A673 (cell line): ENCODE measurements at regions not wholly inside any gene's neighbourhood (a gene's known extent, or its start where the extent isn't known, plus 50 kb on each side); places are given as distances from the start of the nearest gene placed in this dataset.

Experiments used
- BruUV-seq: library from RNA; stranded (reverse); fragments of 400-500 nt; replicated peaks from 2 replicates; lab custom pipeline; 2021; lab: Mats Ljungman, UMichigan
- CTCF ChIA-PET: fragments of 300-600 bp; sonication (Branson Sonifier 250); formaldehyde crosslinking; loops from one replicate; lab custom pipeline; 2022; ENCODE audit warnings: antibody characterized with exemption; lab: Charles Lee
- POLR2A ChIA-PET: fragments of 300-600 bp; sonication (Branson Sonifier 250); formaldehyde crosslinking; loops from one replicate; lab custom pipeline; 2022; ENCODE audit warnings: antibody characterized with exemption; ENCODE audit not compliant: low non-redundant PET; lab: Charles Lee
- DNase-seq: peaks from one replicate; pipeline ENCODE4 v3.0.0-alpha.2; 2015; ENCODE audit warnings: low spot score
- H3K27ac ChIP-seq: fragments of 200-600 bp; sonication (generic); 2 replicates; pipeline ENCODE4 v1.5.1; 2016; ENCODE audit warnings: mixed run types, low read depth, mild to moderate bottlenecking, mixed read lengths, antibody characterized with exemption, low read length; ENCODE audit not compliant: poor library complexity, severe bottlenecking
- H3K27me3 ChIP-seq: fragments of 200-600 bp; sonication (generic); replicated peaks from 2 replicates; pipeline ENCODE4 v1.6.1; 2017; ENCODE audit warnings: mixed run types, low read depth, mild to moderate bottlenecking, mixed read lengths, antibody characterized with exemption, low read length; ENCODE audit not compliant: insufficient read depth, poor library complexity
- H3K36me3 ChIP-seq: fragments of 200-600 bp; sonication (generic); 2 replicates; pipeline ENCODE4 v1.6.1; 2016; ENCODE audit warnings: mixed run types, mild to moderate bottlenecking, mixed read lengths, antibody characterized with exemption, low read length; ENCODE audit not compliant: insufficient read depth, poor library complexity, severe bottlenecking
- H3K4me1 ChIP-seq: fragments of 200-600 bp; sonication (generic); 2 replicates; pipeline ENCODE4 v1.6.1; 2017; ENCODE audit warnings: mixed run types, mild to moderate bottlenecking, mixed read lengths, antibody characterized with exemption, low read length; ENCODE audit not compliant: insufficient read depth, poor library complexity, severe bottlenecking
- H3K4me3 ChIP-seq: fragments of 200-600 bp; sonication (generic); 2 replicates; pipeline ENCODE4 v1.5.1; 2016; ENCODE audit warnings: low read depth, mixed run types, mild to moderate bottlenecking, mixed read lengths, low read length; ENCODE audit not compliant: poor library complexity, severe bottlenecking
- H3K9me3 ChIP-seq: fragments of 200-600 bp; sonication (generic); 2 replicates; pipeline ENCODE4 v1.6.1; 2016; ENCODE audit warnings: mixed run types, low read depth, mild to moderate bottlenecking, mixed read lengths, antibody characterized with exemption, low read length; ENCODE audit not compliant: poor library complexity, severe bottlenecking
- EZH2 ChIP-seq: fragments of 200-600 bp; sonication (generic); IDR thresholded peaks from 2 replicates; pipeline ENCODE4 v1.6.1; 2017; ENCODE audit warnings: borderline replicate concordance, low read depth, mild to moderate bottlenecking, mixed read lengths, antibody characterized with exemption, low read length; ENCODE audit not compliant: poor library complexity, severe bottlenecking
- intact Hi-C: fragments of 100-400 bp; cut with micrococcal nuclease; formaldehyde crosslinking; loops from one replicate; pipeline ENCODE4 v1.10.0; 2022; ENCODE audit not compliant: unreplicated experiment
- TF ChIP-seq, protein P1 (sequence below): fragments of 300-800, 200-600 bp; sonication (generic); conservative IDR thresholded peaks from 2 replicates; pipeline ENCODE4 v1.5.1; 2017; ENCODE audit warnings: low read depth, mild to moderate bottlenecking, antibody characterized with exemption, low read length, moderate library complexity, mixed read lengths

DNA sequence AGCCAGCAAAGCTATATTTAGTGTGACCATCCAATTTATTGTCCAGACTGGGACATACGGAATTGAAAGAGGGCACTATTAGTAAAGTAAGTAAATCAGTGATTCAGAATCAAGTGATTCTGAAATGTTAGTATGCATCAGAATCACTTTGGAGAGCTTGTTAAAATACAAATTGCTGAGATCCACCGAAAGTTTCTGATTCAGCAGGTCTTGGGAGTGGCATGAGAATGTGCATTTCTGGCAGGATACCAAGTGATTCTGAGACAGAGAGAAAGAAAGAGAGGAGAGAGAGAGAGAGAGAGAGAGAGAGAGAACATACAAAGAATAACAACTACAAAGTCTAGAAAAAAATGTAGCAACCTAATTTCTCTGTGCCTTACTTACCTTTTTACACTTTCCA lies 65.4 kb upstream of the ASTN2 start:
- no peaks in the 10 kb centered on the region for H3K36me3 ChIP-seq
- H3K4me1 ChIP-seq = no peaks in the 10 kb centered on the region
- CTCF ChIA-PET = no interaction called here
- no TSS peak for BruUV-seq
- no peak for DNase-seq
- no peak overlapping the region for H3K27ac ChIP-seq
- POLR2A ChIA-PET = no interaction called here
- intact Hi-C loops = no loop called here
- TF ChIP-seq, protein P1, sequence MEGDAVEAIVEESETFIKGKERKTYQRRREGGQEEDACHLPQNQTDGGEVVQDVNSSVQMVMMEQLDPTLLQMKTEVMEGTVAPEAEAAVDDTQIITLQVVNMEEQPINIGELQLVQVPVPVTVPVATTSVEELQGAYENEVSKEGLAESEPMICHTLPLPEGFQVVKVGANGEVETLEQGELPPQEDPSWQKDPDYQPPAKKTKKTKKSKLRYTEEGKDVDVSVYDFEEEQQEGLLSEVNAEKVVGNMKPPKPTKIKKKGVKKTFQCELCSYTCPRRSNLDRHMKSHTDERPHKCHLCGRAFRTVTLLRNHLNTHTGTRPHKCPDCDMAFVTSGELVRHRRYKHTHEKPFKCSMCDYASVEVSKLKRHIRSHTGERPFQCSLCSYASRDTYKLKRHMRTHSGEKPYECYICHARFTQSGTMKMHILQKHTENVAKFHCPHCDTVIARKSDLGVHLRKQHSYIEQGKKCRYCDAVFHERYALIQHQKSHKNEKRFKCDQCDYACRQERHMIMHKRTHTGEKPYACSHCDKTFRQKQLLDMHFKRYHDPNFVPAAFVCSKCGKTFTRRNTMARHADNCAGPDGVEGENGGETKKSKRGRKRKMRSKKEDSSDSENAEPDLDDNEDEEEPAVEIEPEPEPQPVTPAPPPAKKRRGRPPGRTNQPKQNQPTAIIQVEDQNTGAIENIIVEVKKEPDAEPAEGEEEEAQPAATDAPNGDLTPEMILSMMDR = no peak
- TF ChIP-seq EZH2 = no peak
- no peaks in the 10 kb centered on the region for H3K27me3 ChIP-seq
- H3K4me3 ChIP-seq = no peak overlapping the region
- H3K9me3 ChIP-seq = no peaks in the 10 kb centered on the region

DNA sequence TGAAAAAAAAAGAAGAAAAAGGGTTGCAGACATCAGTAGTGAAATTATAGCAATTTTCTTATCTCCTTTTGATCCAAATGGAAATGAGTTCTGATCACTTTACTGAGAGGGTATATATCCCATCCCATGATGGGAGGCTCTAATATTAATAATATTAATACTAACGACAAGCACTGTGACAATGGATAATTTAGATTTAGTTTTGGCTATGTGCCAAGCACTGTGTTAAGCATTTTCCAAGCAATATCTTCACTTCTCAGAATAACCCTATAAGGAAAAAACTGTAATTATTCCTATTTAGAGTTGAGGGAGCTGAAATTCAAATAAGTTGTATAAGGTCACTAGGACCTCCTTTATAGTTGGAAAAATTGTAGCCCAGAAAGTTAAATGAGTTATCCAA lies 58.4 kb upstream of the ASTN2 start:
- DNase-seq = no peak
- H3K27me3 ChIP-seq = peaks cover 3% of the 10 kb centered on the region
- H3K27ac ChIP-seq = no peak overlapping the region
- no peaks in the 10 kb centered on the region for H3K4me1 ChIP-seq
- no peak overlapping the region for H3K4me3 ChIP-seq
- no TSS peak for BruUV-seq
- CTCF ChIA-PET = no interaction called here
- H3K9me3 ChIP-seq = no peaks in the 10 kb centered on the region
- intact Hi-C loops = no loop called here
- POLR2A ChIA-PET = no interaction called here
- no peak for TF ChIP-seq EZH2
- TF ChIP-seq, protein P1 = no peak
- H3K36me3 ChIP-seq = no peaks in the 10 kb centered on the region

DNA sequence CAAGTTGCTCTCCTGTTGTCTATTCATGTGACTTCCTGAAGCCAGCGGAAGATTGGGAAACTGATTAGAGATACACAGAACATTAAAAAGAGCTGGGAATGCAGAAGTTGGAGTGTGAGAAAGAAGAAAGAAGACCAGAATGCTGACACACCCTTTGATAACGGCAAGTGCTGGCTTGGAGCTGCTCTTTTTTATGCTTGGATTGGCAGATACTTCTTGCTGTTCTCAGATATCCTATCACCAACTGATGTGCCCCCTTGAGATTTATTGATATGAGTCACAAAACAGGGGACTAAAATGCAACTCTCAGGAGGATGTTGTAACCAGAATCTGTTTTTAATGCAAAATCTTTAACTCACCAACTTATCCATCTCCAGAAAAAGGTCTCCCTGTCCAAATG lies 56.0 kb upstream of the ASTN2 start:
- no TSS peak for BruUV-seq
- TF ChIP-seq EZH2 = no peak
- TF ChIP-seq, protein P1 = no peak
- no peaks in the 10 kb centered on the region for H3K9me3 ChIP-seq
- no peaks in the 10 kb centered on the region for H3K4me1 ChIP-seq
- intact Hi-C loops = no loop called here
- H3K27ac ChIP-seq = no peak overlapping the region
- CTCF ChIA-PET = no interaction called here
- no peaks in the 10 kb centered on the region for H3K36me3 ChIP-seq
- H3K4me3 ChIP-seq = no peak overlapping the region
- peaks cover 8% of the 10 kb centered on the region for H3K27me3 ChIP-seq
- DNase-seq = no peak
- POLR2A ChIA-PET = no interaction called here
